ENCODE measurements at regions not wholly inside any gene's neighbourhood (a gene's known extent, or its start where the extent isn't known, plus 50 kb on each side); places are given as distances from the start of the nearest gene placed in this dataset.

DNA sequence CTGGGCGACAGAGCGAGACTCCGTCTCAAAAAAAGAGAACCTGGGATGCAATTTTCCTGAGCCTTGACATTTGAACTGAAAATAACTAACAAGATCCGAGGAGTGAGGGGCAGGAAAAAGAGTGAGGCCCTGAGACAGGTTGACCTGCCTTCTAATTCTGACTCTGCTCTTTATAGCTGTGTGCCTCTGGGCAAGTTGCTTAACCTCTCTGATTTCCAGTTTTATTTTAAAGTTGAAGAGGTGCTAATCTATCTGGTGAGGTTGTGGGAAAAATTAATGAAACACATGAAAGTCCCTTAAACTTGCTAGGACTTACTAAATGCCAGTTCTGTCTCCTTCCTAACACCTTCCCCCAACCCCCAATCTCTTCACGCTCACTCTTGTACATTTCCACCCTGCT lies 108.4 kb upstream of the MGAT5 start:
- TF ChIP-seq PPARA (CRISPR knock-in tag; IDR thresholded peaks at IDR 0.05; ENCODE audit: borderline replicate concordance) = no peak
- no peak for TF ChIP-seq GLIS3 (CRISPR knock-in tag; IDR thresholded peaks at IDR 0.05)
- TF ChIP-seq, protein P1, sequence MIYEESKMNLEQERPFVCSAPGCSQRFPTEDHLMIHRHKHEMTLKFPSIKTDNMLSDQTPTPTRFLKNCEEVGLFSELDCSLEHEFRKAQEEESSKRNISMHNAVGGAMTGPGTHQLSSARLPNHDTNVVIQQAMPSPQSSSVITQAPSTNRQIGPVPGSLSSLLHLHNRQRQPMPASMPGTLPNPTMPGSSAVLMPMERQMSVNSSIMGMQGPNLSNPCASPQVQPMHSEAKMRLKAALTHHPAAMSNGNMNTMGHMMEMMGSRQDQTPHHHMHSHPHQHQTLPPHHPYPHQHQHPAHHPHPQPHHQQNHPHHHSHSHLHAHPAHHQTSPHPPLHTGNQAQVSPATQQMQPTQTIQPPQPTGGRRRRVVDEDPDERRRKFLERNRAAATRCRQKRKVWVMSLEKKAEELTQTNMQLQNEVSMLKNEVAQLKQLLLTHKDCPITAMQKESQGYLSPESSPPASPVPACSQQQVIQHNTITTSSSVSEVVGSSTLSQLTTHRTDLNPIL (CRISPR knock-in tag; IDR thresholded peaks at IDR 0.05; ENCODE audit: low read depth) = no peak
- TF ChIP-seq TCF4 (CRISPR knock-in tag; IDR thresholded peaks at IDR 0.05; ENCODE audit: borderline replicate concordance) = no peak
- TF ChIP-seq ARNTL (CRISPR knock-in tag; IDR thresholded peaks at IDR 0.05; ENCODE audit: borderline replicate concordance, low read depth) = no peak

All from SK-N-SH treated with all-trans-retinoic acid at 6 μM for 48 hours (cell line).